NB4 (cell line): ENCODE measurements at regions not wholly inside any gene's neighbourhood (a gene's known extent, or its start where the extent isn't known, plus 50 kb on each side); places are given as distances from the start of the nearest gene placed in this dataset.

Source experiments
- DNase-seq: peaks from one replicate; pipeline ENCODE4 v3.0.0; 2010; ENCODE audit warnings: low read depth
- H3K4me3 ChIP-seq: one replicate; pipeline ENCODE4 v1.5.1; 2011; ENCODE audit warnings: mild to moderate bottlenecking, low read depth, low read length, moderate library complexity
- CTCF ChIP-seq: IDR thresholded peaks from one replicate; pipeline ENCODE4 v1.5.1; 2012; ENCODE audit warnings: low read depth, low read length
- MAX ChIP-seq: IDR thresholded peaks from 2 replicates; pipeline ENCODE4 v1.6.1; 2011; ENCODE audit warnings: low read depth, low read length
- MYC ChIP-seq: IDR thresholded peaks from 2 replicates; pipeline ENCODE4 v1.6.1; 2011; ENCODE audit warnings: low read depth, low read length
- POLR2A ChIP-seq: IDR thresholded peaks from 2 replicates; pipeline ENCODE4 v1.6.1; 2011; ENCODE audit warnings: mild to moderate bottlenecking; ENCODE audit not compliant: insufficient read length; ENCODE audit errors: extremely low read depth

- no peak for DNase-seq
- TF ChIP-seq MYC = no peak
- TF ChIP-seq CTCF = no peak
- TF ChIP-seq MAX = no peak
- no peak for TF ChIP-seq POLR2A
- no peak overlapping the region for H3K4me3 ChIP-seq
Observed at GRCh38 chr1:238346340-238346739, 455.6 kb upstream of the ZP4 start.

GRCh38 chr1:238345837-238346236 is 455.1 kb upstream of the ZP4 start:
- H3K4me3 ChIP-seq = no peak overlapping the region
- no peak for DNase-seq
- TF ChIP-seq MAX (no peak), POLR2A (no peak), MYC (no peak)

- no peak for DNase-seq
- TF ChIP-seq POLR2A = no peak
- no peak for TF ChIP-seq MYC
- TF ChIP-seq CTCF = no peak
Observed at GRCh38 chr1:238343852-238344251, 453.1 kb upstream of the ZP4 start.

GRCh38 chr1:238341395-238341794 is 450.7 kb upstream of the ZP4 start:
- TF ChIP-seq MYC (no peak), MAX (no peak), POLR2A (no peak), CTCF (no peak)
- no peak overlapping the region for H3K4me3 ChIP-seq

More at GRCh38 chr1:238343852-238344251, 453.1 kb upstream of the ZP4 start:
- H3K4me3 ChIP-seq = no peak overlapping the region

GRCh38 chr1:238340989-238341388 is 450.3 kb upstream of the ZP4 start:
- no peak for DNase-seq
- TF ChIP-seq POLR2A = no peak
- no peak for TF ChIP-seq CTCF
- no peak for TF ChIP-seq MYC
- TF ChIP-seq MAX = no peak

More at GRCh38 chr1:238341395-238341794, 450.7 kb upstream of the ZP4 start:
- DNase-seq = no peak

GRCh38 chr1:238336531-238336930 is 445.8 kb upstream of the ZP4 start:
- no peak overlapping the region for H3K4me3 ChIP-seq
- no peak for DNase-seq
- TF ChIP-seq CTCF (no peak), POLR2A (no peak), MAX (no peak), MYC (no peak)

More at GRCh38 chr1:238340989-238341388, 450.3 kb upstream of the ZP4 start:
- no peak overlapping the region for H3K4me3 ChIP-seq
